ENCODE measurements at regions not wholly inside any gene's neighbourhood (a gene's known extent, or its start where the extent isn't known, plus 50 kb on each side); places are given as distances from the start of the nearest gene placed in this dataset.
A peak's percentile ranks its signal among the peaks of the same experiment; 100 is the strongest.

DNA sequence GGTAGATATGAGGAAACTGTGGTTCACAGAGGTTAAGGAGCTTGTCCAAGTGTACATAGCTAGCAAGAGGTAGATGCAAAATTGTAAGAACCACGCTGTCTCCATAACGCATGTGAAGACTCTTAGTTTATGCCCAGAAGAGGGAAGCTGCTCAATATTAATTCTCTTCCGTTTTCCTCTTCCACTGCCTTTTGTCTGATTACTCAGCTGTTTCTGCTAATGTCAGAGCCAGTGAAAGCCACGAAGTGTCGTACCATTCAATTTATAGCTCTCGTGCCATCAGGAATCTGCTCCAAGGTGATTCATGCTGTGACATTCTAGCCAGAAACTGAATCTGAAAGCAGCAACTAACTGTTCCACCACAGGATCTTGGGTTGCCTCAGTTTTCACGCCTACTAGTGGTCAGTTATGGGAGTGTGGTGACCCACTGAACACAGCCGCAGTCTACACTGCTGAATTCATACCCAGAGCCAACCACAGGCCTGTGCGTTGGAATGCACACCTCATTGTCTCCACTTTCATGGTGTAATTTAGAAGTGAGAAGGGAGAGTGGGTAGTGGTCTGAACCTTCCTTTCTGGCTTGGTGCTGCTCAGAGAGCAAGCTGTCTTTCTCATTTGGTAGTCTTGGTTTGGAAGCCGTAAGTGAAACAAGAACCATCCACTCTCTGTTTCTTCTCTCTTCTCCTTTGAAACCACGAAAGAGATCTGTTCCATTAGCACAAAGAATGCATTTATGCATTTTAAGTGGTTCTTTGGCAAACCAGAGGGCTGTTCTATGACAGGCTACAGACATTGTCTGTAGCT, 74.2 kb upstream of the NAP1L1 start:
- TF ChIP-seq, protein P1, sequence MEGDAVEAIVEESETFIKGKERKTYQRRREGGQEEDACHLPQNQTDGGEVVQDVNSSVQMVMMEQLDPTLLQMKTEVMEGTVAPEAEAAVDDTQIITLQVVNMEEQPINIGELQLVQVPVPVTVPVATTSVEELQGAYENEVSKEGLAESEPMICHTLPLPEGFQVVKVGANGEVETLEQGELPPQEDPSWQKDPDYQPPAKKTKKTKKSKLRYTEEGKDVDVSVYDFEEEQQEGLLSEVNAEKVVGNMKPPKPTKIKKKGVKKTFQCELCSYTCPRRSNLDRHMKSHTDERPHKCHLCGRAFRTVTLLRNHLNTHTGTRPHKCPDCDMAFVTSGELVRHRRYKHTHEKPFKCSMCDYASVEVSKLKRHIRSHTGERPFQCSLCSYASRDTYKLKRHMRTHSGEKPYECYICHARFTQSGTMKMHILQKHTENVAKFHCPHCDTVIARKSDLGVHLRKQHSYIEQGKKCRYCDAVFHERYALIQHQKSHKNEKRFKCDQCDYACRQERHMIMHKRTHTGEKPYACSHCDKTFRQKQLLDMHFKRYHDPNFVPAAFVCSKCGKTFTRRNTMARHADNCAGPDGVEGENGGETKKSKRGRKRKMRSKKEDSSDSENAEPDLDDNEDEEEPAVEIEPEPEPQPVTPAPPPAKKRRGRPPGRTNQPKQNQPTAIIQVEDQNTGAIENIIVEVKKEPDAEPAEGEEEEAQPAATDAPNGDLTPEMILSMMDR (IDR thresholded peaks at IDR 0.05; ENCODE audit: poor library complexity, severe bottlenecking) = peak; percentile 59
- TF ChIP-seq, protein P2, sequence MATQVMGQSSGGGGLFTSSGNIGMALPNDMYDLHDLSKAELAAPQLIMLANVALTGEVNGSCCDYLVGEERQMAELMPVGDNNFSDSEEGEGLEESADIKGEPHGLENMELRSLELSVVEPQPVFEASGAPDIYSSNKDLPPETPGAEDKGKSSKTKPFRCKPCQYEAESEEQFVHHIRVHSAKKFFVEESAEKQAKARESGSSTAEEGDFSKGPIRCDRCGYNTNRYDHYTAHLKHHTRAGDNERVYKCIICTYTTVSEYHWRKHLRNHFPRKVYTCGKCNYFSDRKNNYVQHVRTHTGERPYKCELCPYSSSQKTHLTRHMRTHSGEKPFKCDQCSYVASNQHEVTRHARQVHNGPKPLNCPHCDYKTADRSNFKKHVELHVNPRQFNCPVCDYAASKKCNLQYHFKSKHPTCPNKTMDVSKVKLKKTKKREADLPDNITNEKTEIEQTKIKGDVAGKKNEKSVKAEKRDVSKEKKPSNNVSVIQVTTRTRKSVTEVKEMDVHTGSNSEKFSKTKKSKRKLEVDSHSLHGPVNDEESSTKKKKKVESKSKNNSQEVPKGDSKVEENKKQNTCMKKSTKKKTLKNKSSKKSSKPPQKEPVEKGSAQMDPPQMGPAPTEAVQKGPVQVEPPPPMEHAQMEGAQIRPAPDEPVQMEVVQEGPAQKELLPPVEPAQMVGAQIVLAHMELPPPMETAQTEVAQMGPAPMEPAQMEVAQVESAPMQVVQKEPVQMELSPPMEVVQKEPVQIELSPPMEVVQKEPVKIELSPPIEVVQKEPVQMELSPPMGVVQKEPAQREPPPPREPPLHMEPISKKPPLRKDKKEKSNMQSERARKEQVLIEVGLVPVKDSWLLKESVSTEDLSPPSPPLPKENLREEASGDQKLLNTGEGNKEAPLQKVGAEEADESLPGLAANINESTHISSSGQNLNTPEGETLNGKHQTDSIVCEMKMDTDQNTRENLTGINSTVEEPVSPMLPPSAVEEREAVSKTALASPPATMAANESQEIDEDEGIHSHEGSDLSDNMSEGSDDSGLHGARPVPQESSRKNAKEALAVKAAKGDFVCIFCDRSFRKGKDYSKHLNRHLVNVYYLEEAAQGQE (IDR thresholded peaks at IDR 0.05; ENCODE audit: borderline replicate concordance) = no peak
- TF ChIP-seq POLR2AphosphoS5 (IDR thresholded peaks at IDR 0.05) (no peak), MXI1 (conservative IDR thresholded peaks at IDR 0.05; ENCODE audit: poor library complexity, severe bottlenecking) (no peak), EZH2 (IDR thresholded peaks at IDR 0.05; ENCODE audit: borderline replicate concordance, insufficient read depth, low read length, poor library complexity, severe bottlenecking) (no peak)

All from neural cell (in vitro differentiated cells).